ENCODE measurements at regions not wholly inside any gene's neighbourhood (a gene's known extent, or its start where the extent isn't known, plus 50 kb on each side); places are given as distances from the start of the nearest gene placed in this dataset.

- TF ChIP-seq, protein P1, sequence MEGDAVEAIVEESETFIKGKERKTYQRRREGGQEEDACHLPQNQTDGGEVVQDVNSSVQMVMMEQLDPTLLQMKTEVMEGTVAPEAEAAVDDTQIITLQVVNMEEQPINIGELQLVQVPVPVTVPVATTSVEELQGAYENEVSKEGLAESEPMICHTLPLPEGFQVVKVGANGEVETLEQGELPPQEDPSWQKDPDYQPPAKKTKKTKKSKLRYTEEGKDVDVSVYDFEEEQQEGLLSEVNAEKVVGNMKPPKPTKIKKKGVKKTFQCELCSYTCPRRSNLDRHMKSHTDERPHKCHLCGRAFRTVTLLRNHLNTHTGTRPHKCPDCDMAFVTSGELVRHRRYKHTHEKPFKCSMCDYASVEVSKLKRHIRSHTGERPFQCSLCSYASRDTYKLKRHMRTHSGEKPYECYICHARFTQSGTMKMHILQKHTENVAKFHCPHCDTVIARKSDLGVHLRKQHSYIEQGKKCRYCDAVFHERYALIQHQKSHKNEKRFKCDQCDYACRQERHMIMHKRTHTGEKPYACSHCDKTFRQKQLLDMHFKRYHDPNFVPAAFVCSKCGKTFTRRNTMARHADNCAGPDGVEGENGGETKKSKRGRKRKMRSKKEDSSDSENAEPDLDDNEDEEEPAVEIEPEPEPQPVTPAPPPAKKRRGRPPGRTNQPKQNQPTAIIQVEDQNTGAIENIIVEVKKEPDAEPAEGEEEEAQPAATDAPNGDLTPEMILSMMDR (IDR thresholded peaks at IDR 0.05; ENCODE audit: poor library complexity) = no peak
- no peak for TF ChIP-seq EZH2phosphoT487 (IDR thresholded peaks at IDR 0.05; ENCODE audit: low read depth, severe bottlenecking, unreplicated experiment)
- TF ChIP-seq EZH2 (IDR thresholded peaks at IDR 0.05; ENCODE audit: borderline replicate concordance) = no peak
- H3K4me2 ChIP-seq = no peak overlapping the region
- H4K20me1 ChIP-seq (ENCODE audit: insufficient read depth, poor library complexity, severe bottlenecking) = no peaks in the 10 kb centered on the region
- no peak for DNase-seq (ENCODE audit: low spot score)
- H3K9me3 ChIP-seq (ENCODE audit: low read depth) = peaks cover 2% of the 10 kb centered on the region
- no peak overlapping the region for H3K4me3 ChIP-seq
- H3K9me2 ChIP-seq (replicated peaks; ENCODE audit: insufficient read depth) = no peaks in the 10 kb centered on the region
- no peak overlapping the region for H3K27ac ChIP-seq
- no peaks in the 10 kb centered on the region for H3K4me1 ChIP-seq (ENCODE audit: insufficient read depth)
- H3K79me2 ChIP-seq = no peaks in the 10 kb centered on the region
- H2AFZ ChIP-seq = no peak overlapping the region
- no peaks in the 10 kb centered on the region for H3K36me3 ChIP-seq (replicated peaks; ENCODE audit: insufficient read depth, low read depth)
- no peaks in the 10 kb centered on the region for H3K27me3 ChIP-seq
Measured at GRCh38 chr21:14713109-14713508, 167.0 kb upstream of the SAMSN1 start.

DNA sequence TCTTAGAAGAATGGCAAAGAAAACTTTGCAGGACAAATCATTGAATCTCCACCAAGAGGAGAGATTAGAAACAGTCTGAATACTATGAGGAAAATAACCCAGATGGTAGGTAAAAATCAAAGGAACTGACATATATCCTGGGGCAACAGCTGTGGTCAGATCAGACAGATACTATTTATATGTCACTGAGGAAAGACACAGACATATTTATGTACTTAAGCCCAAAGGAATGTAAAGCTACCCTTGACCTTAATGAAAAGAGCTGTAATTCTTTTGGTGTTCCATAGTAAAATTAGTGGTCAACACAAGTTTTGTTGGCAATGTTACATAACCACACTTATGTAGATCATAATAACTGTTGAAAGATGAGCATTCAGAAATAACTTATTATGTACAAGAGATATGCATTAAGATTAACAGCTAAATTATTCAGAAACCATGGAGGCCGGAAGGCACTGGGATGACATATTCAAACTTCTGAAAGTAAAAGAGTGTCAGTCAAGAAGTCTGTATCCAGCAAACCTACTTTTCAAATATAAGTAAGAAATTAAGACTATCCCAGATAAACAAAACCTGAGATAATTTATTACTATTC, 166.1 kb upstream of the SAMSN1 start:
- Histone ChIP-seq H3K79me2 (no peaks in the 10 kb centered on the region), H3K27me3 (no peaks in the 10 kb centered on the region), H3K36me3 (replicated peaks; ENCODE audit: insufficient read depth, low read depth) (no peaks in the 10 kb centered on the region), H3K27ac (no peak overlapping the region), H4K20me1 (ENCODE audit: insufficient read depth, poor library complexity, severe bottlenecking) (no peaks in the 10 kb centered on the region), H3K4me3 (no peak overlapping the region), H3K4me2 (no peak overlapping the region), H2AFZ (no peak overlapping the region), H3K4me1 (ENCODE audit: insufficient read depth) (no peaks in the 10 kb centered on the region), H3K9me2 (replicated peaks; ENCODE audit: insufficient read depth) (no peaks in the 10 kb centered on the region), H3K9me3 (ENCODE audit: low read depth) (peaks cover 2% of the 10 kb centered on the region)
- no peak for DNase-seq (ENCODE audit: low spot score)
- 89% methylated on average over 1 of the region's 1 CpG for WGBS (ENCODE audit: low lambda C conversion rate, missing lambda C conversion rate)
- no peak for TF ChIP-seq EZH2phosphoT487 (IDR thresholded peaks at IDR 0.05; ENCODE audit: low read depth, severe bottlenecking, unreplicated experiment)
- TF ChIP-seq, protein P1 (IDR thresholded peaks at IDR 0.05; ENCODE audit: poor library complexity) = no peak
- no peak for TF ChIP-seq EZH2 (IDR thresholded peaks at IDR 0.05; ENCODE audit: borderline replicate concordance)

- H3K27me3 ChIP-seq = no peaks in the 10 kb centered on the region
- no peaks in the 10 kb centered on the region for H3K36me3 ChIP-seq (replicated peaks; ENCODE audit: insufficient read depth, low read depth)
- DNase-seq (ENCODE audit: low spot score) = no peak
- 80% methylated on average over 1 of the region's 1 CpG for WGBS (ENCODE audit: low lambda C conversion rate, missing lambda C conversion rate)
- peaks cover 2% of the 10 kb centered on the region for H3K9me3 ChIP-seq (ENCODE audit: low read depth)
- no peak overlapping the region for H3K4me2 ChIP-seq
- no peaks in the 10 kb centered on the region for H4K20me1 ChIP-seq (ENCODE audit: insufficient read depth, poor library complexity, severe bottlenecking)
- H3K4me3 ChIP-seq = no peak overlapping the region
- H2AFZ ChIP-seq = no peak overlapping the region
- no peak overlapping the region for H3K27ac ChIP-seq
- H3K4me1 ChIP-seq (ENCODE audit: insufficient read depth) = no peaks in the 10 kb centered on the region
- TF ChIP-seq EZH2 (IDR thresholded peaks at IDR 0.05; ENCODE audit: borderline replicate concordance) (no peak), EZH2phosphoT487 (IDR thresholded peaks at IDR 0.05; ENCODE audit: low read depth, severe bottlenecking, unreplicated experiment) (no peak)
- TF ChIP-seq, protein P1 (IDR thresholded peaks at IDR 0.05; ENCODE audit: poor library complexity) = no peak
- no peaks in the 10 kb centered on the region for H3K9me2 ChIP-seq (replicated peaks; ENCODE audit: insufficient read depth)
- no peaks in the 10 kb centered on the region for H3K79me2 ChIP-seq
Measured at GRCh38 chr21:14711287-14711686, 165.2 kb upstream of the SAMSN1 start.

All from hepatocyte (in vitro differentiated cells).